ENCODE measurements at regions not wholly inside any gene's neighbourhood (a gene's known extent, or its start where the extent isn't known, plus 50 kb on each side); places are given as distances from the start of the nearest gene placed in this dataset.

- no peak for TF ChIP-seq CTCF (IDR thresholded peaks at IDR 0.05)
- no peaks in the 10 kb centered on the region for H3K9me3 ChIP-seq
- no peak for ATAC-seq
- WGBS, 3 donors = 86 to 91% (median 89%) methylated on average over 2 of the region's 2 CpGs
- no peaks in the 10 kb centered on the region for H3K36me3 ChIP-seq (ENCODE audit: insufficient read depth in 1 of 2, low read depth in 1 of 2)
- no peak overlapping the region for H3K4me3 ChIP-seq
- DNase-seq = no peak
- no peaks in the 10 kb centered on the region for H3K27me3 ChIP-seq (ENCODE audit: insufficient read depth in 3 of 3, low read length in 2 of 3)
- no peak overlapping the region for H3K27ac ChIP-seq
- no peaks in the 10 kb centered on the region for H3K4me1 ChIP-seq
- intact Hi-C loops (cut with DNase I) = no loop called here
These were observed 56.4 kb upstream of the WDR17 start for GRCh38 chr4:176009254-176009653.

- DNase-seq = no peak
- intact Hi-C loops (cut with DNase I) = no loop called here
- Histone ChIP-seq H3K4me3 (no peak overlapping the region), H3K4me1 (no peaks in the 10 kb centered on the region), H3K36me3 (ENCODE audit: insufficient read depth in 1 of 2, low read depth in 1 of 2) (no peaks in the 10 kb centered on the region), H3K9me3 (no peaks in the 10 kb centered on the region), H3K27me3 (ENCODE audit: insufficient read depth in 3 of 3, low read length in 2 of 3) (no peaks in the 10 kb centered on the region), H3K27ac (no peak overlapping the region)
- ATAC-seq = no peak
- TF ChIP-seq CTCF (IDR thresholded peaks at IDR 0.05) = no peak
- 37 to 62% (median 45%) methylated on average over 2 of the region's 2 CpGs for WGBS, 3 donors
These were observed 54.1 kb upstream of the WDR17 start for GRCh38 chr4:176011529-176011928.

DNA sequence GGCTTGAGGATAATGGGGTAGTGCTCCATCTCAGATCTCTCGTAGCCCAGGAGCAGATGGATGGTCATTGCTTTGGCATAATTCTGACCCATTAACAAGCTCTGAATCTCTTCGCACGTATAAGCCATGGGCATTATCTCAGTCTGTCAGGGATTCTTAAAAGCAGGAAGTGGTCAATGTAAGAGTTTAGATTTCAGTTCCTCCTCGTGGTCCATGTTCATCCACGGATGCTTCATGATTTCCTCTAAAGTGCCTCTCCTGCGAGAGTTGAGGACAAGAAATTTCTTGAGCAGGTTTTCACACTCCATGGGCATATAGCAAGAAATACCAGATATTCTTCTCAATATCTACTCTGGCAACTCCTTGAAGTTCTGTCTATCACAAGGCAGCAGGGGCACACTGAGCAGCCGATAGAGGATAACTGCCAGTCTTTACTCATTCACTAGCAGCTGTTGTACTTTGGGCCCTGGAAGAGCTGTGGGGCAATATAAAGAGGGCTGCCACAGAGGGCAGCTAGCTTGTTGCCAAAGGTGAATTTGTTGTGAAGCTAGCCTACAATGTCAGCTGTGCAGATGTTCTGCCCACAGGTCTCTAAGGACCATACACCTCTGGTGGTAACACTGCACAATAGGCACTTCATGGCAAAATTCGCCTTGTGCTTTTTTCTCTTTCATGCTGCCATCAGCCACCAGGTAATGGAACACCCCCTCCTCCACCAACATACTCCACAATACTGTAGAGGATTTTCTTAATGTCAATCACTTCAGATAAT, 52.0 kb upstream of the WDR17 start:
- ATAC-seq (no peak), DNase-seq (no peak)
- no peak for TF ChIP-seq CTCF (IDR thresholded peaks at IDR 0.05)
- no peaks in the 10 kb centered on the region for H3K4me1 ChIP-seq
- H3K27ac ChIP-seq = no peak overlapping the region
- no peaks in the 10 kb centered on the region for H3K36me3 ChIP-seq (ENCODE audit: insufficient read depth in 1 of 2, low read depth in 1 of 2)
- 74 to 79% (median 75%) methylated on average over 8 of the region's 8 CpGs for WGBS, 3 donors
- intact Hi-C loops (cut with DNase I) = no loop called here
- H3K9me3 ChIP-seq = no peaks in the 10 kb centered on the region
- no peak overlapping the region for H3K4me3 ChIP-seq
- no peaks in the 10 kb centered on the region for H3K27me3 ChIP-seq (ENCODE audit: insufficient read depth in 3 of 3, low read length in 2 of 3)

DNA sequence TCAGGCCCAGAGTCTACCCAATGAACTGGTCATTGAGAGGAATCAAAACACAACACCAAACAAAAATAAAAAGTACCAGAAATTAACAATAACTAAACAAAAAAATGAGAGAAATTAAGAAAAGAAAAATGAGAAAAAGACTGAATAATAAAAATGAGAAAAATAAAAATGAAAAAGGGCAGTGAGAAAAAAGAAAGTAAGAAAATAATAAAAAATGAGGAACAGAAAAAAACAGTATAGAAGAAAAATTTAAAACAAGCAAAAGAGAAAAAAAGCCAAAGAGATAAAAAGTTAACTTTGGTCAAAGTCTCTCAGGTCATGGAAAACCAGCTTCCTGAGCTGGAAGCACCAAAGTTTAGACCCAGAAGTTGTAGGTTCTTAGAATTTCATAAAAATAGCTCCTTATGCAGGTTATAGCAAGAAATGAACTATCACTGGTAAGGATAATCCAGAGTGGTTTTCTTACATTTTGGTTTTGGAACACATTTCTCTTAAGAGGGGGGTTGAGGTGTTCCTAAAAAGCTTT, 51.0 kb upstream of the WDR17 start:
- no peak for TF ChIP-seq CTCF (IDR thresholded peaks at IDR 0.05)
- Histone ChIP-seq H3K27ac (no peak overlapping the region), H3K4me3 (no peak overlapping the region), H3K27me3 (ENCODE audit: insufficient read depth in 3 of 3, low read length in 2 of 3) (no peaks in the 10 kb centered on the region), H3K9me3 (no peaks in the 10 kb centered on the region), H3K4me1 (no peaks in the 10 kb centered on the region), H3K36me3 (ENCODE audit: insufficient read depth in 1 of 2, low read depth in 1 of 2) (no peaks in the 10 kb centered on the region)
- DNase-seq (no peak), ATAC-seq (no peak)
- intact Hi-C loops (cut with DNase I) = no loop called here
